Activated CD8-positive, alpha-beta T cell treated with anti-CD3 and anti-CD28 coated beads, Interleukin-2, amount 10 ng/mL, durations not matched to agents 7 days and 5 days (primary cell): ENCODE measurements at regions not wholly inside any gene's neighbourhood (a gene's known extent, or its start where the extent isn't known, plus 50 kb on each side); places are given as distances from the start of the nearest gene placed in this dataset.
"Not testable (repeated sequence)": the region's sequence is repeated elsewhere in the genome, so short reads cannot be mapped to it uniquely, and the experiment has no call there.

Source experiments
- ATAC-seq: fragments of 150-1000 bp; cut with Tn5 transposase; one replicate; pipeline ENCODE4 v1.10.0; 2021; ENCODE audit warnings: moderate library complexity
- CTCF ChIA-PET: fragments of 350-600 bp; sonication (Branson Sonifier 250); formaldehyde crosslinking; loops from one replicate; lab custom pipeline; 2021; ENCODE audit warnings: antibody characterized with exemption; lab: Charles Lee
- POLR2A ChIA-PET: fragments of 350-600 bp; sonication (Branson Sonifier 250); formaldehyde crosslinking; loops from one replicate; lab custom pipeline; 2021; ENCODE audit warnings: antibody characterized with exemption; lab: Charles Lee
- DNase-seq: peaks from one replicate; pipeline ENCODE4 v3.0.0-alpha.2; 2020
- H3K27ac Mint-ChIP-seq: one replicate; pipeline ENCODE4 v1.8.0; 2021; ENCODE audit warnings: mild to moderate bottlenecking, mixed read lengths
- H3K27me3 Mint-ChIP-seq: one replicate; pipeline ENCODE4 v1.8.0; 2021; ENCODE audit warnings: low read depth, mixed read lengths
- H3K36me3 Mint-ChIP-seq: one replicate; pipeline ENCODE4 v1.8.0; 2021; ENCODE audit warnings: low read depth, mixed read lengths
- H3K4me1 Mint-ChIP-seq: one replicate; pipeline ENCODE4 v1.8.0; 2021; ENCODE audit warnings: low read depth, mixed read lengths
- H3K4me3 Mint-ChIP-seq: one replicate; pipeline ENCODE4 v1.8.0; 2021; ENCODE audit warnings: mild to moderate bottlenecking, mixed read lengths
- H3K9me3 Mint-ChIP-seq: one replicate; pipeline ENCODE4 v1.8.0; 2022; ENCODE audit warnings: mixed read lengths; ENCODE audit not compliant: insufficient read depth

- no peak for ATAC-seq
- POLR2A ChIA-PET: no interaction called here
- no peaks in the 10 kb centered on the region for H3K36me3 Mint-ChIP-seq
Measured at GRCh38 chr5:75837258-75837841, 120.1 kb upstream of the POC5 start.

DNA sequence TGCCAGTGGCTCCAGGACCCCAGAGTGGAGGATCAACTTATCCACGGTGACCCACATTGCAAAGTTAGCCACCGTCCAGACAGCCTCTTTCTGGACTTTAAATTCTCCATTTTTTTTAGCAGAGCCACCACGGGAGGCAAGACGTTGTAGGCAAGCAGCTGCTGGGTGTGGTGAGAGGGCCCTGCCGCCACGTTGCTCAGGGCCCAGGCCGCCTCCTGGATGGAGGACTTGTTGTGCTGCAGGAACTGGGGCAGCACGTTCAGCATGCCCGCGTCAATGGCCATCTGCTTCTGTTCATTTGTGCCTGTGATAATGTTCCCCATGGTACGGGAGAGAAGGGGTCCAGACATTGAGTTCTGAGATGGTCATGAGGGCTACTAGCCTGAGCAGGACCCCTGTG, 114.3 kb upstream of the POC5 start:
- no peak for DNase-seq
- Mint-ChIP-seq H3K4me1 (no peaks in the 10 kb centered on the region), H3K4me3 (no peak overlapping the region), H3K9me3 (no peaks in the 10 kb centered on the region), H3K27me3 (no peaks in the 10 kb centered on the region), H3K27ac (no peak overlapping the region), H3K36me3 (no peaks in the 10 kb centered on the region)
- ChIA-PET CTCF (no interaction called here), POLR2A (no interaction called here)
- ATAC-seq: no peak

More at GRCh38 chr5:75837258-75837841, 120.1 kb upstream of the POC5 start:
- Mint-ChIP-seq H3K27me3 (no peaks in the 10 kb centered on the region), H3K4me3 (no peak overlapping the region), H3K9me3 (no peaks in the 10 kb centered on the region), H3K4me1 (no peaks in the 10 kb centered on the region), H3K27ac (no peak overlapping the region)
- CTCF ChIA-PET: no interaction called here
- DNase-seq: no peak

DNA sequence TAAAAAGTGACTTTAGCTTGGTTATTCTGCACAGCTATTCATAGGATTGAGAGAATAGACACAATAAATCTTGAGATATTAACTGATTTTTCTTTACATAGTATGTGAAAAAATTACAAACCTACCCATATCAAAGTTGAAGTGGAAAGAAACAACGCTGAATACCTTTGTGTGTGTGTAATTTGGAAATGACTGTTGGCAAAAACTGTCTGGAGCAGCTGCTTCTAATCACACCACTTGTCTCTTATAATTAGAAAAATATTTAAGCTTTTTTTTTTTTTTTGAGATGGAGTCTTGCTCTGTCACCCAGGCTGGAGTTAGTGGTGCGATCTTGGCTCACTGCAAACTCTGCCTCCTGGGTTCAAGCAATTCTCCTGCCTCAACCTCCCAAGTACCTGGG, 110.8 kb upstream of the POC5 start:
- Mint-ChIP-seq H3K9me3 (no peaks in the 10 kb centered on the region), H3K27ac (no peak overlapping the region), H3K27me3 (no peaks in the 10 kb centered on the region), H3K4me3 (no peak overlapping the region), H3K36me3 (no peaks in the 10 kb centered on the region), H3K4me1 (no peaks in the 10 kb centered on the region)
- ChIA-PET POLR2A (no interaction called here), CTCF (no interaction called here)
- DNase-seq (no peak), ATAC-seq (no peak)

DNA sequence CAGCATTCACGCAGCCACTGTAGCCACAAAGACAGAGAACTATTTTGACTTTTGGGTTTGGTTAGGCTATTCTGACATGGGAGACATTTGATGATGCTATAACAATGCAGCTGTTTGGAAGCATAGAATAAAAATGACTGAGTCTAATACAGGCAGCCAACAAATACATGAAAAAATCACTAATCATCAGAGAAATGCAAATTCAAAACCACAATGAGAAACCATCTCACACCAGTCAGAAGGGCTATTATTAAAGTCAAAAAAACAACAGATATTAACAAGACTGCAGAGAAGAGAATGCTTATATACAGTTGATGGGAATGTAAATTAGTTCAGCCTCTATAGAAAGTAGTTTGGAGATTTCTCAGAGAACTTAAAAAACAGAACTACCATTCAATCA, 107.1 kb upstream of the POC5 start:
- DNase-seq (no peak), ATAC-seq (no peak)
- Mint-ChIP-seq H3K4me3 (no peak overlapping the region), H3K36me3 (no peaks in the 10 kb centered on the region), H3K9me3 (no peaks in the 10 kb centered on the region), H3K27me3 (no peaks in the 10 kb centered on the region), H3K27ac (no peak overlapping the region), H3K4me1 (no peaks in the 10 kb centered on the region)
- ChIA-PET POLR2A (no interaction called here), CTCF (no interaction called here)

DNA sequence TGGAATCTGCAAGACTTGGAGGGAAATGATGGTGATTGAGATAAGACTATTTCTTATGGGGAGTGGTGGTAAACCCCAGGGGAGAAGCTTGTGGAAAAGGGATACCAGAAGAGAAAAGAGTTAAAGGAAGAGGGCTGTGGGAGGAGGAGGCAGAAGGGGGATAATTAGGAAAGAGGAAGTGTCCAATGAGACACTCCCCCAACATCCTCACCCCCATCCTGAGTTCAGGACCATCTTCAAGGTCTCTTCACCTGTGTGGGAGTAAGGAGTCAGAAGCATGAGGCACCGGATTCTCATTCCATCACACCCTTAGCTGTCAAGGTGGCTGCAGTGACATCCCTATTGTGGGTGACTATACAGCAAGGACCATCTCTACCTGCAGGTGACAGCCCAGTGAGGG, 106.6 kb upstream of the POC5 start:
- no peak overlapping the region for H3K4me3 Mint-ChIP-seq
- DNase-seq (no peak), ATAC-seq (no peak)
- no peaks in the 10 kb centered on the region for H3K27me3 Mint-ChIP-seq
- no peaks in the 10 kb centered on the region for H3K9me3 Mint-ChIP-seq
- no peak overlapping the region for H3K27ac Mint-ChIP-seq
- no peaks in the 10 kb centered on the region for H3K36me3 Mint-ChIP-seq
- CTCF ChIA-PET: no interaction called here
- no peaks in the 10 kb centered on the region for H3K4me1 Mint-ChIP-seq
- POLR2A ChIA-PET: no interaction called here

- ATAC-seq (no peak), DNase-seq (no peak)
- ChIA-PET POLR2A (no interaction called here), CTCF (no interaction called here)
- H3K4me3 Mint-ChIP-seq: no peak overlapping the region
- peaks cover 3% of the 10 kb centered on the region for H3K27me3 Mint-ChIP-seq
- no peak overlapping the region for H3K27ac Mint-ChIP-seq
- no peaks in the 10 kb centered on the region for H3K36me3 Mint-ChIP-seq
- no peaks in the 10 kb centered on the region for H3K9me3 Mint-ChIP-seq
- no peaks in the 10 kb centered on the region for H3K4me1 Mint-ChIP-seq
Measured at GRCh38 chr5:75818661-75819060, 101.4 kb upstream of the POC5 start.

DNA sequence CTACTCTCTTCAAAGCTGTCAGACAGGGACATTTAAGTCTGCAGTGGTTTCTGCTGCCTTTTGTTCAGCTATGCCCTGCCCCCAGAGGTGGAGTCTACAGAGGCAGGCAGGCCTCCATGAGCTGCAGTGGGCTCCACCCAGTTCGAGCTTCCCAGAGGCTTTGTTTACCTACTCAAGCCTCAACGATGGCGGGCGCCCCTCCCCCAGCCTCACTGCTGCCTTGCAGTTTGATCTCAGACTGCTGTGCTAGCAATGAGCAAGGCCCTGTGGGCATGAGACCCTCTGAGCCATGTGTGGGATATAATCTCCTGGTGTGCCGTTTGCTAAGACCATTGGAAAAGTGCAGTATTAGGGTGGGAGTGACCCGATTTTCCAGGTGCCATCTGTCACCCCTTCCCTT, 82.5 kb upstream of the POC5 start:
- H3K27ac Mint-ChIP-seq, DNase-seq, H3K4me3 Mint-ChIP-seq, H3K9me3 Mint-ChIP-seq, H3K4me1 Mint-ChIP-seq, H3K36me3 Mint-ChIP-seq, POLR2A ChIA-PET, H3K27me3 Mint-ChIP-seq, ATAC-seq, CTCF ChIA-PET: not testable (repeated sequence)

DNA sequence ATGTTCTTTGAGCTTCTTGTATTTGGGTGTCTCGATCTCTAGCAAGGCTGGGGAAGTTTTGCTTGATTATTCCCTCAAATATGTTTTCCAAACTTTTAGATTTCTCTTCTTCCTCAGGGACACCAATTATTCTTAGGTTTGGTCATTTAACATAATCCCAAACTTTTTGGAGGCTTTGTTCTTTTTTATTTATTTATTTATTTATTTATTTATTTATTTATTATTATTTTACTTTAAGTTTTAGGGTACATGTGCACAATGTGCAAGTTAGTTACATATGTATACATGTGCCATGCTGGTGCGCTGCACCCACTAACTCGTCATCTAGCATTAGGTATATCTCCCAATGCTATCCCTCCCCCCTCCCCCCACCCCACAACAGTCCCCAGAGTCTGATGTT, 52.1 kb upstream of the POC5 start:
- H3K36me3 Mint-ChIP-seq, DNase-seq, CTCF ChIA-PET, H3K27ac Mint-ChIP-seq, H3K4me1 Mint-ChIP-seq, ATAC-seq, H3K4me3 Mint-ChIP-seq, H3K9me3 Mint-ChIP-seq, H3K27me3 Mint-ChIP-seq, POLR2A ChIA-PET: not testable (repeated sequence)
